HG02610 (cell line): ENCODE measurements at regions not wholly inside any gene's neighbourhood (a gene's known extent, or its start where the extent isn't known, plus 50 kb on each side); places are given as distances from the start of the nearest gene placed in this dataset.

Source experiments
- ATAC-seq: cut with Tn5 transposase; IDR thresholded peaks from one replicate; pipeline ENCODE4 v1.9.1; 2021; ENCODE audit warnings: mild to moderate bottlenecking, moderate library complexity; ENCODE audit not compliant: unreplicated experiment

DNA sequence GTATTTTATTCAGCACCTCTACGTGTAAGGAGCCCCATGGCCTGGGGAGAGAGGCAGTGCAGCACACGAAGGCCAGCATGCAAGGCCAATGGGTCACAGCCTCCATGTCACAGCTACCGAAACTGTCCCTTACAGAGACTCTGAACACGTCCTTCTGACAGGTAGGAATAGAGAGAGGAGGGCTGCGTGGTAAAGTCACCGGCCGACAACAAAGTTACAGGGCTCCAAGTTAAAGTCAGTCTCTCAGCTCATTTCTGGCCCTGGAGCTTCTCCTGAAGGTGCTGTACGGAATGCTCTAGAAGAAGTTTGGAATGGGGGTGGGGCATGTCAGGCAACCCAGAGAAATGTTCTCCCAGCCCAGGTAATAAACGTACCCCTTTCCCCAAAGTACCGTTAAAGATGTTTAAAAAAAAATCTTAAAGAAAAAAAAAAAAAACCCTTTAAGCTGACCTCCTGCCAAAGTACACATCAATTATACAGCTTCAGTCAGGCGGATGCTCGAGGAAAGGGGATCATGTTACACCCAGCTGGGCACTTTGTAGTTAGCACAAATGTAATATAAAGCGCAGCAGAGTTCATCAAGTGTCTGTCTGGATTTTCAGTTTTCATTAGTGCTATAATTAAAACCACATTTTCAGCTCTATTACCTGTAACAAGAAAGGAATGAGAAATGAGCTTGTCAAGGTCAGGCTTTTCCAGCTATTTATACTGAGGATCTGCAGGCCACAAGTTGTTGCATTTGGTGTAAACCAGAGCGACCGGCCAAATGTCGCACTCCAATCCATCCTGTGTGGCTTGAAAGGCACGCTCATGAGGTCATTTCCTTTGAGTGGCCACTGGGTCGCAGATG, 53.3 kb upstream of the CDKN3 start:
- ATAC-seq, result no peak

DNA sequence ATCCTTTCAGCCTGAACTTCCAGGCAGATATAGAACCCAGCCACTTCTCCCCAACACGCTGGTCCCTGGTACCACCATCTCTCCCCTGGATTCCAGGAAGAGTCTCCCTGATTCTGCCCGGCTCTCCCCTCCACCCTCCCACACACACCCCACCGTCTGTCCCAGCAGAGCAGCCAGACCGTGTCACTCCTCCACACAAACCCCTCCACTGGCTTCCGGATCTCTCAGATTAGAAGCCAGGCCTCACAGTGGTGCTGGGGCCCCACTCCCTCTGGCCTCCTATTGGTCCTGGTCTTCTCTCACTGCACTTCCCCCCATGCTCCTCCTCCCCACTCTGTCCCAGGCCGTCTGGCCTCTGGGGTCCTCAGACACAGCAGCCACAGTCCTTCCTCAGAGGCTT, 52.4 kb upstream of the CDKN3 start:
- ATAC-seq, result no peak

DNA sequence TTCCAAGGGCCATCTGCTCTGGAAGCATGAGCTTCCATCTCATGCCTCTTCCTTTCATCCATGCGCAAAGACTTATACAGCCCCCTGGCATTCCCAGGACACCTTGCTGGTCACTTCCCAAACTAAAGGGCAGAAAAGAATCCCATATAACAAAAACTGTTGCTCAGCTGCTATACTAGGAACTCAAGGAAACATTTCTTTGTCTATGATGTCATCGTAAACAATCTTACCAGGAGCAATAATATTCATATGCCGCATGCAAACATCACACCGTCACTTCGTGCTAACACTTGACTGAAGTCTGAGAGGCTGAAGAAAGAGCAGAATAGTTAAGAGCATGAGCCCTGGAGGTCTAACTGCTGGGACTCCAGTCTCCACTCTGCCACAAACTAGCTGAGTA, 50.5 kb upstream of the CDKN3 start:
- ATAC-seq, result no peak
